GM12873 (cell line): ENCODE measurements at regions not wholly inside any gene's neighbourhood (a gene's known extent, or its start where the extent isn't known, plus 50 kb on each side); places are given as distances from the start of the nearest gene placed in this dataset.

ENCODE experiments used
- TF ChIP-seq, protein P1 (sequence below): IDR thresholded peaks from 2 replicates; pipeline ENCODE4 v1.5.1; 2012; ENCODE audit warnings: low read depth, mild to moderate bottlenecking, moderate library complexity, low read length, control low read depth; ENCODE audit not compliant: insufficient read depth; ENCODE audit errors: missing control alignments

DNA sequence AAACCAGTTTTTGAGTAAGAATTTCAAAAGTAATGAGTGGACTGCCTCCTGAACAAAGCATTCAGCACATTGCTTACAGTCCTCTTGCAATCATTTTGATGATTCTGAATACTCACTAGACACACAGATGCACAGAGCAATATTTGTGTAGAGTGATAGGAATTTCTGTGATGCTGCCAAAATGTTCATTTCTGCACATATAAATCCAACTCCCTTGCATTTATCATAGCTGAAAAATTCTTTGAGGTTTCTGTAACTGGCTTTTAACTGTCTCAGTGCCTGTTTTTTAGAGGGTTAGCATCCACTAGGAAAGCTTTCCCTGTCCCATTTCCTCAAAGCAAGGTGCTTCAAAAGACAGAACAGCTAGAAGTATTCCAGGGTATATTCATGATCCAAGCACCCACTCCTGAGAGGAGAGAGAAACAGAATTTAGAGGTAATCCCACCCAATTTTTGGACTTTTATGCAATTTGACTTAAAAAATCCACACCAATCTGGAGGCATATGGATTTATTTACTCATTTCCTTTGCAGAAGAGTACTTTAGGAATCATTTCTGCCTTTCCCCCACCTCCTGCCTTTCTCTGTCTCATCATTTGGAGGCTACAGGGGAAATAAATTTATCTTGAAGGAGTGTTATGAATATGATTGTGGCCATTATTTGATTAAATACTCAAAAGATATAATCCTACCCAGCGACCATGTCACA lies 234.5 kb upstream of the SLIT2 start:
- TF ChIP-seq, protein P1, sequence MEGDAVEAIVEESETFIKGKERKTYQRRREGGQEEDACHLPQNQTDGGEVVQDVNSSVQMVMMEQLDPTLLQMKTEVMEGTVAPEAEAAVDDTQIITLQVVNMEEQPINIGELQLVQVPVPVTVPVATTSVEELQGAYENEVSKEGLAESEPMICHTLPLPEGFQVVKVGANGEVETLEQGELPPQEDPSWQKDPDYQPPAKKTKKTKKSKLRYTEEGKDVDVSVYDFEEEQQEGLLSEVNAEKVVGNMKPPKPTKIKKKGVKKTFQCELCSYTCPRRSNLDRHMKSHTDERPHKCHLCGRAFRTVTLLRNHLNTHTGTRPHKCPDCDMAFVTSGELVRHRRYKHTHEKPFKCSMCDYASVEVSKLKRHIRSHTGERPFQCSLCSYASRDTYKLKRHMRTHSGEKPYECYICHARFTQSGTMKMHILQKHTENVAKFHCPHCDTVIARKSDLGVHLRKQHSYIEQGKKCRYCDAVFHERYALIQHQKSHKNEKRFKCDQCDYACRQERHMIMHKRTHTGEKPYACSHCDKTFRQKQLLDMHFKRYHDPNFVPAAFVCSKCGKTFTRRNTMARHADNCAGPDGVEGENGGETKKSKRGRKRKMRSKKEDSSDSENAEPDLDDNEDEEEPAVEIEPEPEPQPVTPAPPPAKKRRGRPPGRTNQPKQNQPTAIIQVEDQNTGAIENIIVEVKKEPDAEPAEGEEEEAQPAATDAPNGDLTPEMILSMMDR: no peak

DNA sequence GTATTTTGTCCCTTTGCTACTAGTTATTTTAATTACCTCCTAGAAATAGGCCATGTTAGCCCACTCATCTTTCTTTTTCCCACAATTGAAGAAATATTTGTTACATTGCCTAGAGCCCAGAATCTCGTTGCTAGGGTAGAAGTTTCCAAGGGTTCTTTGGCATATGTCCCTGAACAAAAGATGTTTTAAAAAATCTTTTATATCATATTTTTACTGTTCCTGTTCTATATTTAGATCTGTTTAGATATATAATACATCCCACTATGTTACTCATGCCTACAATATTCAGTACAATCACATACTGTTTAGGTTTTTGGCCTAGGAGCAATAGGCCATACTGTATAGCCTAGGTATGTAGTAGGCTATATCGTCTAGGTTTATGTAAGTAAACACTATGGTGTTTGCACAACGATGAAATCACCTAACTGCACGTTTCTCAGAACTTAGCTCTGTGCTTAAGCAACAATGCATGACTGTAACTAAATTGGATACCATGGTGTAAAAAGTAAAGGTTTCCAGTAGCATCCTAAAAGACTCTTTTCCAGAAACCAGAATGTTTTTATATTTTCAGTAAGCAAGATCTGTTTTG lies 236.0 kb upstream of the SLIT2 start:
- TF ChIP-seq, protein P1: no peak

DNA sequence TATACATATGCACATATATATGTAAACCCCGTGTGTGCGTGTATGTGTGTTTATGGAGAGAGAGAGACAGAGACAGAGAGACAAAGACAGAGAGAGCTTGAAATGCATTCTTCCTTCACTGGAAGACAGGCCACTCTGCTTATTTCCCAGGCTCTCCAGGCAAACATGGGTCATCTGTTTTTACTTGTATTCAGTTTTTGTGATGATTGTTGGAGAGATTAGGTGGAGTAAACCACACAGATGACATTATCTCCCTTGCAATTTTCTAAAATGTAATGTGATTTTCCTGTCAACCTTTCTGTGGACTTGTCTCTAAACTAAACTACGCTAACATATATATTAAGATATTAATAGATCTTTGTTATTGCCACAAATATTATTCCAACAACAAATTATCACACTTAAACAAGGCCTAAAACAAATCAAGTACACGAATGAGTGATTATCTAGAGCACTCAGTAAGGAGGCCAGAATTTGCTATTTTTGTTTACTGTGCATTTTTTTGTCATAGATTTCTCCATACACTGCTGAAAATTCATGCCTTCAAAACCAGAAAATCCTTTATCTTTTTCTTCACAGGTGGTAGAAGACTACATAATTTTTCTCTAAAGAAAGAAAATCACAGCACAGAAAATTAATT lies 251.8 kb upstream of the SLIT2 start:
- TF ChIP-seq, protein P1: no peak

DNA sequence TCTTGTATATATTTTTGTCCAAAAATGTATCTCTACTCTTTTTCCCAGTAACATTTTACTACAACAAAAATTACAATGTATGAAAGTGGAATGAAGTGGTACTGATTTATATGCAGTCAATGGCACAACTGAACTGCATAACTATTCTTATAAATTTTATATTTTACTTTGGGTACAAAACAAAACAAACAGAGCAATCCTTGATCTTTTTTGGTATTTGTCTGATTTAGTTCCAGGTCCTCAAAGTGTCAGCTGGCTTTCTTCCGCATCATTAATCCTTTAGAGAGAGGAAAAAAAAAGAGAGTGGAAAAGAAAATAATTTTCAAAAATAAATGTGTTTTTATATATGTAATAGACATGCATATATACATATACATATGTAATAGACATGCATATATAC lies 252.4 kb upstream of the SLIT2 start:
- TF ChIP-seq, protein P1: no peak

DNA sequence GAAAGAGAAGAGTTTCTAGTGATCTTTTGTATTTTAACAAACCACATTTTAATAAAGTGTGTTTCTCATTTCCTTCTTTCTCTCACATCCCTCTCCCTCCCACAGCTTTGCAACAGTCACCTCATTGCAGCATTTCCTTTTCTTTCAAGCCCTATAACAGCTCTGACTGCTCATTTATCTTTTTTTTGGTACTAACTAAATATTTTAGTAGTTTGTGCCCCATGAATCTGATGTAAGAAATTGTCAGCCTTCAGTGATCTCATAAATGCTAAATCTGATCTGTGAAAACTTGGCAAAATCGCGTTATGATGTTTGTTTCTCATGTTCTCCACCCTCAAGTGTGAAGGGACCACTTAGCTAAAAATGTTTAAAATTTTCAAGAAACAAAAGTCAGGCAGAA lies 258.5 kb upstream of the SLIT2 start:
- TF ChIP-seq, protein P1: no peak

DNA sequence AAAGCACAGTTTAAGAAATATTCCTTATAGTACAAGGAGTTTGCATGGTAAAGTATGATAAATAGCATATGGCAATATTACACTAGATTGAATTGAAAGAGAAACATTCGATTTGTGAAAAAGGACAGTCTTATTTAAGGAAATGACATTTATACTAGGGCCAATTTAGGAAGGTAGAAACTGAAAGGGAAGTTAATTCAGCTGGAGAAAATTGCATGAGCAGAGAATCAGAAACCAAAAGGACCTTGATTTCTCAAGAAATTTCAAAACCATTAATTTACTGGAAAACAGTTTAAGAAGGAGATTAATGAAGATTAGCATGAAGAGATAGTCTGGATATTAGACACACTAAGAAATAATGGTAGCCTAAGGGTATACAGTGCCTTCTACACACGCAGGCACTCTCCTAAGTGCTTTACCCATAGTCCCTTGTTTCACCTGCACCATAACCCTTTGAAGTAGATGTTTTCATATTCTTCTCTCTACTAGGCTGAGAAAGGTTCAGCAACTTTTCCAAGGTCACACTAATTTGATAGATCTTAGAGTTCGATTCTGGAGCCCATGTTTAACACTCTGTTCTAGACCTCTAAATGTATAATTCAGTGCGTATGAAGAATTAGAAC lies 259.1 kb upstream of the SLIT2 start:
- TF ChIP-seq, protein P1: no peak

DNA sequence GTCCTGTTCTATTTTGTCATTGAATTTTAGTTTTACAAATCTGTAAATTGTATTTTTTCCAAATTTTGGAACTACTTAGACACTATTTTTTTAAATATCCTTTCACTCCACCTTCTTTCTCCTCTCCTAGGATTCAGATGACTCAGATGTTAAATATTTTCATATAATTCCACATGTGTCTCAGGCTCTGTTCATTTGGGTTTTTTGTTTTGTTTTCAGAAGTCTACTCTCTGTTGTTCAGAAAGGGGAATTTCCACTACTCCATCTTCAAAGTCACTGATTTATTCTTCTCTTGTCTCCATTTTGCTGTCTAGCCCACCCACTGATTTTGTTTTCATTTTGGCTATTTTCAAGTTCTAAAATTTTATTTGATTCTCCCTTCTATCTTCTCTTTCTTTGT lies 264.0 kb upstream of the SLIT2 start:
- TF ChIP-seq, protein P1: no peak
